ENCODE measurements at regions not wholly inside any gene's neighbourhood (a gene's known extent, or its start where the extent isn't known, plus 50 kb on each side); places are given as distances from the start of the nearest gene placed in this dataset.

DNA sequence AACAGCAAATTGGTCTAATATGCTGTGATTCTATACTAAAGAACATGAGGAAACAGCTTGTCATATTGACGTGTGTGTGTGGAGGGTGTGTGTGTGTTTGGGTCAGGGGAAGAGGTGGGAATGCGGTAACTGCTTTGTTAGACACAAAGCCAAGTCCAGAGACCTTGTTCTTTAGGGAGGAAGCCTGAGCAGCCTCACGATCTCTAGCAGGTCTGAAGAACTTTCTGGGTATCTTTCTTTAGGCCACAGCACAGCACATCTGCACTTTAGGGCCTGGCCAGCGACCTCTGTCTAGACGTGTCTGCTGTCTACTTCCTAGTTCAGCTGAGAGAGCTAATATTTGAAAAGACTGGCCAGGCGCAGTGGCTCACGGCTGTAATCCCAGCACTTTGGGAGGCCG is 220.0 kb upstream of the TPRG1 start:
- no peak for DNase-seq (ENCODE audit: low read depth)
- H3K4me3 ChIP-seq (ENCODE audit: low read depth, low read length) = no peak overlapping the region
- TF ChIP-seq, protein P1, sequence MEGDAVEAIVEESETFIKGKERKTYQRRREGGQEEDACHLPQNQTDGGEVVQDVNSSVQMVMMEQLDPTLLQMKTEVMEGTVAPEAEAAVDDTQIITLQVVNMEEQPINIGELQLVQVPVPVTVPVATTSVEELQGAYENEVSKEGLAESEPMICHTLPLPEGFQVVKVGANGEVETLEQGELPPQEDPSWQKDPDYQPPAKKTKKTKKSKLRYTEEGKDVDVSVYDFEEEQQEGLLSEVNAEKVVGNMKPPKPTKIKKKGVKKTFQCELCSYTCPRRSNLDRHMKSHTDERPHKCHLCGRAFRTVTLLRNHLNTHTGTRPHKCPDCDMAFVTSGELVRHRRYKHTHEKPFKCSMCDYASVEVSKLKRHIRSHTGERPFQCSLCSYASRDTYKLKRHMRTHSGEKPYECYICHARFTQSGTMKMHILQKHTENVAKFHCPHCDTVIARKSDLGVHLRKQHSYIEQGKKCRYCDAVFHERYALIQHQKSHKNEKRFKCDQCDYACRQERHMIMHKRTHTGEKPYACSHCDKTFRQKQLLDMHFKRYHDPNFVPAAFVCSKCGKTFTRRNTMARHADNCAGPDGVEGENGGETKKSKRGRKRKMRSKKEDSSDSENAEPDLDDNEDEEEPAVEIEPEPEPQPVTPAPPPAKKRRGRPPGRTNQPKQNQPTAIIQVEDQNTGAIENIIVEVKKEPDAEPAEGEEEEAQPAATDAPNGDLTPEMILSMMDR (IDR thresholded peaks at IDR 0.05; ENCODE audit: control insufficient read depth, extremely low read depth, insufficient read depth) = no peak

GRCh38 chr3:188954590-188955208 is 217.1 kb upstream of the TPRG1 start:
- no peak overlapping the region for H3K4me3 ChIP-seq (ENCODE audit: low read depth, low read length)
- TF ChIP-seq, protein P1 (IDR thresholded peaks at IDR 0.05; ENCODE audit: control insufficient read depth, extremely low read depth, insufficient read depth) = peak; percentile 96

DNA sequence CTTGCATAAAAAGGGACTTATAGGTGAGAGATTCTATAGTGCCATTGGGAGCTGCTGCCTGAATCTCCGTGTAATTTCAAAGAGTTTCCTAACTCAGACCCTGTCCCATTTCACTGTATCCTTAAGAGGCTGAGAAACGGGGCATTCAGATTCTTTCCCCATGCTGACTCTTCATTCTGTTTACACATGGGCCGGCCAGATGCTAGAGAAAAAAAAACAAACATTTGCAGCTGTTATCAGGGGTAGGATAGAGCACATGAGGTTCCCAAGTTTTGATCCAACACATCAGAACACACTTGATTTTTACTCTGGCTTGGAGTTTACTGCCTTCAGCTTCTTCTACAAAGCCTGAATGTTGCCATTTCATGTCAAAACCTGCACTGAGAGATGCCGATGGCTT is 215.9 kb upstream of the TPRG1 start:
- TF ChIP-seq, protein P1 (IDR thresholded peaks at IDR 0.05; ENCODE audit: control insufficient read depth, extremely low read depth, insufficient read depth) = 0 out of 2 replicates have a peak, but pooled peaks have one; percentile 1
- no peak overlapping the region for H3K4me3 ChIP-seq (ENCODE audit: low read depth, low read length)
- DNase-seq (ENCODE audit: low read depth) = no peak

More at GRCh38 chr3:188954590-188955208, 217.1 kb upstream of the TPRG1 start:
- DNase-seq (ENCODE audit: low read depth) = peak; percentile 54

DNA sequence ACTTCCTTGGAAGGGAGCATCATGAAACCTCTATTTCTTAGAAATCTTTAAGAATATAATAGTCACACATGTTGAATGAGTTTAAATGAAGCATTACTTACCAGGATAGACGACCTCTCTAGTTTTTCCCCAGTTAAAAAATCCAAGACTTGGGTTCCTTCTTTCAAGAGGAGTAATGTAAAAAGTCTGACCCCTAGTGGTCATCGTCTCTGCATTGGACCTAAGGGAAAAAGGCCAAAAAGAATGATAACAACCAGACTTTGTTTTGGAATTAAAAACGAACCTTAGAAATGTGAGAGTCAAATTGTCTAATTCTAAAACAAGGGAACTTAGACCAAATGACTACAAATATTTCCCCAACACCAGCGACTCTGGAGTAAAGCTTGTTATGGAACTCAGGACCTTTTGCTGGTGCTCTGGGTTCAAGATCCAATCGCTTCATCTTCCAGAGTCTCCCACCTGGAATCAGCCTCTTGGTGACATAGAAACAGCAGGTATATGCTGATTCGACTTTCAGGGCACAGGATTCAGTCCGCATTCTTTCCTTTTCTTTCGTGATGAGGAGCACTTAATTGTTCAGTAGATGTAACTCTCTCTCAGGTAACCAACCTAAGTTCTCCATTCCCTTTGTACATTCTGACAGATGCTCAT is 214.8 kb upstream of the TPRG1 start:
- TF ChIP-seq, protein P1 (IDR thresholded peaks at IDR 0.05; ENCODE audit: control insufficient read depth, extremely low read depth, insufficient read depth) = peak; percentile 67
- DNase-seq (ENCODE audit: low read depth) = no peak
- H3K4me3 ChIP-seq (ENCODE audit: low read depth, low read length) = no peak overlapping the region

- H3K4me3 ChIP-seq (ENCODE audit: low read depth, low read length) = no peak overlapping the region
- TF ChIP-seq, protein P1 (IDR thresholded peaks at IDR 0.05; ENCODE audit: control insufficient read depth, extremely low read depth, insufficient read depth) = no peak
- DNase-seq (ENCODE audit: low read depth) = no peak
These were observed 212.8 kb upstream of the TPRG1 start for GRCh38 chr3:188959013-188959412.

- no peak for DNase-seq (ENCODE audit: low read depth)
- TF ChIP-seq, protein P1 (IDR thresholded peaks at IDR 0.05; ENCODE audit: control insufficient read depth, extremely low read depth, insufficient read depth) = no peak
- no peak overlapping the region for H3K4me3 ChIP-seq (ENCODE audit: low read depth, low read length)
These were observed 209.2 kb upstream of the TPRG1 start for GRCh38 chr3:188962253-188963247.

Measured in LNCaP clone FGC (cell line).